Activated T-cell treated with anti-CD3 and anti-CD28 coated beads, Interleukin-2, amount 50 U/mL, for 72 hours (primary cell): ENCODE measurements at regions not wholly inside any gene's neighbourhood (a gene's known extent, or its start where the extent isn't known, plus 50 kb on each side); places are given as distances from the start of the nearest gene placed in this dataset.

ENCODE experiments used
- ATAC-seq, 2 donors: fragments of 150-1000 bp; cut with Tn5 transposase; replicated peaks in 1 of 2; 2 replicates each; pipeline ENCODE4 v1.10.0; 2021; ENCODE audit warnings: moderate library complexity in 2 of 2, mild to moderate bottlenecking in 1 of 2
- DNase-seq, 2 donors: peaks; one replicate each; pipeline ENCODE4 v3.0.0; 2021 to 2022; ENCODE audit warnings: mixed read lengths in 1 of 2
- H3K27ac Mint-ChIP-seq: one replicate; pipeline ENCODE4 v1.8.0; 2022; ENCODE audit warnings: mild to moderate bottlenecking, moderate library complexity, mixed read lengths
- H3K27me3 Mint-ChIP-seq: one replicate; pipeline ENCODE4 v1.8.0; 2022; ENCODE audit warnings: low read depth, mixed read lengths
- H3K36me3 Mint-ChIP-seq, 2 donors: one replicate each; pipeline ENCODE4 v1.8.0; 2022; ENCODE audit warnings: mixed read lengths in 2 of 2, mild to moderate bottlenecking in 1 of 2; ENCODE audit not compliant: insufficient read depth in 2 of 2
- H3K4me1 Mint-ChIP-seq: one replicate; pipeline ENCODE4 v1.8.0; 2022; ENCODE audit warnings: low read depth, mixed read lengths
- H3K4me3 Mint-ChIP-seq, 2 donors: one replicate each; pipeline ENCODE4 v1.8.0; 2022; ENCODE audit warnings: mild to moderate bottlenecking in 2 of 2, mixed read lengths in 2 of 2, moderate library complexity in 2 of 2
- H3K9me3 Mint-ChIP-seq, 2 donors: one replicate each; pipeline ENCODE4 v1.8.0; 2022; ENCODE audit warnings: mixed read lengths in 2 of 2

- no peak for DNase-seq
- no peak for ATAC-seq
- no peaks in the 10 kb centered on the region for H3K9me3 Mint-ChIP-seq
- H3K27ac Mint-ChIP-seq = no peak overlapping the region
- no peak overlapping the region for H3K4me3 Mint-ChIP-seq
- no peaks in the 10 kb centered on the region for H3K27me3 Mint-ChIP-seq
- H3K4me1 Mint-ChIP-seq = no peaks in the 10 kb centered on the region
- no peaks in the 10 kb centered on the region for H3K36me3 Mint-ChIP-seq
Measured at GRCh38 chr10:111209692-111210091, 132.9 kb downstream of the ADRA2A start.

DNA sequence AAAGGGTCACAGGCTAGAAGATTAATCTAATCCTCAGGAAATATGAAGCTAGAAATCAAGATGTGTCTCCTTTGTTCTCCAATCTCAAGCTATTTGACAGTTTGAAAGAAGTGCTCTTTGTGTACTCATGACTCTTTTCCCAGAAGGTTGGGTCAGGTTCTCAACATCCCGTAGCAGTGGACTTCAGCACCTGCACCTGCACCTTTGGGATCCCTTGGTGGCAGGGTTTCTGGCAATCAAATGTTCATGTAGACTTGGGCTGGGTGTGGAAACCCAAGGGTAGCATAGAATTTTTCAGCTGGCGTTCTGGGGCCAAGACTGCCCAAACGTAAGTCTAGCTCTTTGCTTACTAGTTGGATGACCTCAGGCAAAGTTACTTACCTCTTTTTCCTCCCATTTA, 134.4 kb downstream of the ADRA2A start:
- Mint-ChIP-seq H3K9me3 (peaks cover 0 to 2% of the 10 kb centered on the region in 2 donors), H3K4me1 (no peaks in the 10 kb centered on the region), H3K36me3 (no peaks in the 10 kb centered on the region), H3K4me3 (no peak overlapping the region), H3K27ac (no peak overlapping the region), H3K27me3 (no peaks in the 10 kb centered on the region)
- no peak for ATAC-seq
- no peak for DNase-seq

- no peaks in the 10 kb centered on the region for H3K4me1 Mint-ChIP-seq
- H3K9me3 Mint-ChIP-seq = peaks cover 0 to 2% of the 10 kb centered on the region in 2 donors
- no peaks in the 10 kb centered on the region for H3K27me3 Mint-ChIP-seq
- H3K4me3 Mint-ChIP-seq = no peak overlapping the region
- DNase-seq (no peak), ATAC-seq (no peak)
- H3K36me3 Mint-ChIP-seq = no peaks in the 10 kb centered on the region
- H3K27ac Mint-ChIP-seq = no peak overlapping the region
Measured at GRCh38 chr10:111211706-111212105, 134.9 kb downstream of the ADRA2A start.

DNA sequence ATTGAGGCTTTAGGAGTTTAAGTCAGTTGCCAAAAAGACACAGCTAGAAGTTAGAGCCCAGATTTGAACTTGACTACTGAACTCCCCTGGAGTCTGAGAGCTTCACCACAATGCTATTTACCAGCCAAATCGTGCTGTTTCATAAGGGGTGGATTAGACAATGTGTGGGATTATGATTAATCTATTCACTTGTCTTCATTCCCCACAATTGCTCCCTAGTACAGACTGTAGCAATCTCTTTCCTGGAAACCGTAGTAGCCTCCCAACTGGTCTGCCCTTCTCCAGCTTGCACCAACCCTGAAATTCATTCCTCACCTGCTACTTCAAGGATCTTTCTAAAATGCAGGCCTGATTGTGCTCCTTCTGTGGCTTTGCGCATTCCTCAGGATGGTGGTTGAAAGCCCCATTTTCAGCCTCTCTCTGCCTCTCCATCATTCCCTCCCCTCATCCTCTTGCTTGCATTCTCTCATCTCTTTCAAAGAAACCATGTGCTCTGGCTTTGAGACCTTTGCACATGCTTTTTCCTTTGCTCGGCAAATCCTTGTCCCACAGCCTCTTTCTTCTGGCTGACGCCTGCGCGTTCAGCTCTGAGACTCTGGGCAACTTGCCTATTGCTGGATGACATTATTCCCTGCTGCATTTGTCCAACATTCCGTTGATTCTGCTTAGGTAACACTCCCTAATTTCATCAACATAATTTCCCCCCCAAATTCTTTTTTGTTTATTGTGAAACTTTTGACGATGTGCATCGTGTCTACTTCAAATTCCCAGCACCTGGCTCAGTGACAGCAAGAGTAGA, 145.1 kb downstream of the ADRA2A start:
- peaks cover 51% of the 10 kb centered on the region for H3K27me3 Mint-ChIP-seq
- no peaks in the 10 kb centered on the region for H3K4me1 Mint-ChIP-seq
- no peak overlapping the region for H3K4me3 Mint-ChIP-seq
- H3K27ac Mint-ChIP-seq = no peak overlapping the region
- H3K9me3 Mint-ChIP-seq = peaks cover 1 to 5% of the 10 kb centered on the region in 2 donors
- no peak for ATAC-seq
- DNase-seq = no peak
- no peaks in the 10 kb centered on the region for H3K36me3 Mint-ChIP-seq

GRCh38 chr10:111222961-111223360, 146.1 kb downstream of the ADRA2A start:
- no peaks in the 10 kb centered on the region for H3K36me3 Mint-ChIP-seq
- H3K9me3 Mint-ChIP-seq = peaks cover 1 to 5% of the 10 kb centered on the region in 2 donors
- H3K27ac Mint-ChIP-seq = no peak overlapping the region
- no peak overlapping the region for H3K4me3 Mint-ChIP-seq
- DNase-seq = no peak
- H3K27me3 Mint-ChIP-seq = peaks cover 51% of the 10 kb centered on the region
- H3K4me1 Mint-ChIP-seq = no peaks in the 10 kb centered on the region
- ATAC-seq = no peak

DNA sequence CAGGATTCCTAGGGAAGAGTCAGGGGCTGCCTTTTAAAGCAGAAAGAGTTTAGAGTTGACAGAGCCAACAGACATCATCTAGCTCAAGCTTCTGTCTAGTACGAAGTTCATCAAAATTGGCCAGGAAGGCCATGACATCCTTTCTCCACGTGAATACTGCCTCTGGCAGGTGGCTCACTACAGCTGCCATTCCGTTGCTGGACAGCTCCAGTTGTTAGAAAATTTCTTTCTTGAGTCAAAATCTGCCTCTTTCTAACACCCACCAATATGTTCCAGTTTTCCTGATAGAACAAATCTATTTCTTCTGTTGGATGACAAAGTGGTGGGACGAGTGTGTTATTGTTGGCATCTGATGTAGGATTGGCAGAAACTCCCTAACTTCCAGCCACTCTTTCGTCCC, 154.9 kb downstream of the ADRA2A start:
- ATAC-seq (no peak), DNase-seq (no peak)
- Mint-ChIP-seq H3K4me1 (no peaks in the 10 kb centered on the region), H3K9me3 (peaks cover 0 to 3% of the 10 kb centered on the region in 2 donors), H3K27ac (no peak overlapping the region), H3K36me3 (no peaks in the 10 kb centered on the region), H3K4me3 (no peak overlapping the region), H3K27me3 (peaks cover 27% of the 10 kb centered on the region)

DNA sequence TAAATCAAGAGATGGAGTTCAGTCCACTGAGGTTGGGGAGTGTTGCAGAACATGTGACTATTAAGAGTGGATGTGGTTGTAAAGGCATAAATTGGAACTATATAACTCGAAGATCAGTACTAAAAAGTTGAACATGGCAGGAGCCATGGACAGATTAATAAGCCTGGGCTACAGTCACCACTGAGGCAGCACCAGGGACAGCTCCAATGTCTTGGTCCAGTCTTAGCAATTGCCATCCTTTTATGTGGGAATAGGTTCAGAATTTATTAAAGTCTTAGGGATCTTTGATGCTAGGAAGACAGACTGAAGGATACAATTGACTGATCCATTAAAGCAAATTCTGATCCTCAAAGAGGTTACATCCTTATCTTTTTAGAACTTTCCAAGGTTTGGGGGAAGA, 156.6 kb downstream of the ADRA2A start:
- peaks cover 26% of the 10 kb centered on the region for H3K27me3 Mint-ChIP-seq
- H3K27ac Mint-ChIP-seq = no peak overlapping the region
- no peak for DNase-seq
- H3K9me3 Mint-ChIP-seq = no peaks in the 10 kb centered on the region
- no peaks in the 10 kb centered on the region for H3K36me3 Mint-ChIP-seq
- no peak overlapping the region for H3K4me3 Mint-ChIP-seq
- H3K4me1 Mint-ChIP-seq = no peaks in the 10 kb centered on the region
- ATAC-seq = no peak

- peaks cover 26% of the 10 kb centered on the region for H3K27me3 Mint-ChIP-seq
- no peak overlapping the region for H3K4me3 Mint-ChIP-seq
- no peaks in the 10 kb centered on the region for H3K9me3 Mint-ChIP-seq
- no peak for DNase-seq
- no peak overlapping the region for H3K27ac Mint-ChIP-seq
- no peaks in the 10 kb centered on the region for H3K36me3 Mint-ChIP-seq
- ATAC-seq = no peak
- no peaks in the 10 kb centered on the region for H3K4me1 Mint-ChIP-seq
Measured at GRCh38 chr10:111234234-111234913, 157.5 kb downstream of the ADRA2A start.

GRCh38 chr10:111234914-111235302, 158.1 kb downstream of the ADRA2A start:
- DNase-seq = no peak
- ATAC-seq = no peak
- Mint-ChIP-seq H3K4me1 (no peaks in the 10 kb centered on the region), H3K27ac (no peak overlapping the region), H3K4me3 (no peak overlapping the region), H3K9me3 (no peaks in the 10 kb centered on the region), H3K27me3 (peaks cover 26% of the 10 kb centered on the region), H3K36me3 (no peaks in the 10 kb centered on the region)

DNA sequence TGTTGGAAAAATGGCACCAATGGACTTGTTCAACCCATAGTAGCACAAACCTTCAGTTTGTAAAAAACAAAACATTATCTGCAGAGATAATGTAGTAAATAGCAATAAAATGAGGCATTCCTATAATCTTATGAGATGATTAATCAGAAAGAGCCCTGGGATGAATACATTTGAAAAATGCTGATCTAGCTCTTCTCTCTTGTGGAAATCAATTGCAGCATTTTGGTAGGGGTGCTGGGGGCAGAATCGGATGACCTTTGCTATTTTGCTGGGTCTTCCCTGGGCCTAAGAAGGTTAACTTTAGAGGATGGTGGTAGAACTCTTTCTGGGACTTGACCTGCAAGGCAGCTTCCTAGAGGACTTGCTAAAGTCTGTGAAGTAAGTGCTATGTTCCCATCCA, 163.5 kb downstream of the ADRA2A start:
- no peak for ATAC-seq
- Mint-ChIP-seq H3K4me3 (no peak overlapping the region), H3K27ac (no peak overlapping the region)

GRCh38 chr10:111243126-111243525, 166.3 kb downstream of the ADRA2A start:
- Mint-ChIP-seq H3K36me3 (no peaks in the 10 kb centered on the region), H3K4me3 (no peak overlapping the region), H3K27me3 (peaks cover 13% of the 10 kb centered on the region), H3K4me1 (no peaks in the 10 kb centered on the region), H3K9me3 (no peaks in the 10 kb centered on the region), H3K27ac (no peak overlapping the region)
- DNase-seq (no peak), ATAC-seq (peak in 1 of 2 donors; percentile 7)

More for the DNA sequence above, 163.5 kb downstream of the ADRA2A start:
- DNase-seq = no peak
- H3K36me3 Mint-ChIP-seq = no peaks in the 10 kb centered on the region
- no peaks in the 10 kb centered on the region for H3K9me3 Mint-ChIP-seq
- H3K27me3 Mint-ChIP-seq = peaks cover 14% of the 10 kb centered on the region
- no peaks in the 10 kb centered on the region for H3K4me1 Mint-ChIP-seq

- no peak overlapping the region for H3K4me3 Mint-ChIP-seq
- H3K27me3 Mint-ChIP-seq = peaks cover 6% of the 10 kb centered on the region
- H3K36me3 Mint-ChIP-seq = no peaks in the 10 kb centered on the region
- DNase-seq (no peak), ATAC-seq (no peak)
- H3K9me3 Mint-ChIP-seq = peaks cover 0 to 4% of the 10 kb centered on the region in 2 donors
- no peak overlapping the region for H3K27ac Mint-ChIP-seq
- H3K4me1 Mint-ChIP-seq = no peaks in the 10 kb centered on the region
Measured at GRCh38 chr10:111246136-111246535, 169.3 kb downstream of the ADRA2A start.

DNA sequence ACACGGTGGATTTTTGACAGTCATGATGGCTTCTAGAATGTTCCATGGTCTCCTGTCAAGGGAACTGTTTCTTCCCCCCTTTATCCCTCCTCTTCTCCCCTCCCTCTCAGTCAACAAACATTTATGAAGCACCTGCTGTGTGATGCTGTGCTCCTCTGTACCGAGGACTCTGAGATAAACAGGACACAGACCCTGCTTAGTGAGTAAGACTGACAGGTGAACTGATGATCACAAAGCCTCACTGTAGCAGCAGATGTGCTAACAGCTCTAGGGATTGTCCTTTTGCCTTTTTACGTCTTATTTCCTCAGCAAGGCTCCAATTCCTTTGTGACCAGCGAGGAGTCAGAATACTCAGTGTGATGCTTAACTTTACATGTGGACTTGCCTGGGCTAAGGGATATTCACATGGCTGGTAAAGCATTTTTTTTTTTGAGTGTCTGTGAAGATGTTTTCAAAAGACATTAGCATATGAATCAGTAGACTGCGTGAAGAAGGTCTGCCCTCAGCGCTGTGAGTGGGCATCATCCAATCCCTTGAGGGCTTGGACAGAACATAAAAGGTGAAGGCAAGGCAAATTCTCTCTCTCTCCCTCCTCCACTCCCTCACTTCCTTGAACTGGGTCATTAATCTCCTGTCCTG, 170.1 kb downstream of the ADRA2A start:
- H3K4me1 Mint-ChIP-seq = no peaks in the 10 kb centered on the region
- H3K27me3 Mint-ChIP-seq = peaks cover 11% of the 10 kb centered on the region
- H3K36me3 Mint-ChIP-seq = no peaks in the 10 kb centered on the region
- H3K4me3 Mint-ChIP-seq = no peak overlapping the region
- DNase-seq (no peak), ATAC-seq (no peak)
- no peak overlapping the region for H3K27ac Mint-ChIP-seq
- H3K9me3 Mint-ChIP-seq = peaks cover 0 to 4% of the 10 kb centered on the region in 2 donors
